ENCODE measurements at regions not wholly inside any gene's neighbourhood (a gene's known extent, or its start where the extent isn't known, plus 50 kb on each side); places are given as distances from the start of the nearest gene placed in this dataset.

- TF ChIP-seq, protein P1, sequence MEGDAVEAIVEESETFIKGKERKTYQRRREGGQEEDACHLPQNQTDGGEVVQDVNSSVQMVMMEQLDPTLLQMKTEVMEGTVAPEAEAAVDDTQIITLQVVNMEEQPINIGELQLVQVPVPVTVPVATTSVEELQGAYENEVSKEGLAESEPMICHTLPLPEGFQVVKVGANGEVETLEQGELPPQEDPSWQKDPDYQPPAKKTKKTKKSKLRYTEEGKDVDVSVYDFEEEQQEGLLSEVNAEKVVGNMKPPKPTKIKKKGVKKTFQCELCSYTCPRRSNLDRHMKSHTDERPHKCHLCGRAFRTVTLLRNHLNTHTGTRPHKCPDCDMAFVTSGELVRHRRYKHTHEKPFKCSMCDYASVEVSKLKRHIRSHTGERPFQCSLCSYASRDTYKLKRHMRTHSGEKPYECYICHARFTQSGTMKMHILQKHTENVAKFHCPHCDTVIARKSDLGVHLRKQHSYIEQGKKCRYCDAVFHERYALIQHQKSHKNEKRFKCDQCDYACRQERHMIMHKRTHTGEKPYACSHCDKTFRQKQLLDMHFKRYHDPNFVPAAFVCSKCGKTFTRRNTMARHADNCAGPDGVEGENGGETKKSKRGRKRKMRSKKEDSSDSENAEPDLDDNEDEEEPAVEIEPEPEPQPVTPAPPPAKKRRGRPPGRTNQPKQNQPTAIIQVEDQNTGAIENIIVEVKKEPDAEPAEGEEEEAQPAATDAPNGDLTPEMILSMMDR (IDR thresholded peaks at IDR 0.05) = no peak
- no peak for TF ChIP-seq EZH2 (IDR thresholded peaks at IDR 0.05; ENCODE audit: borderline replicate concordance, insufficient read depth, low read depth, low read length, poor library complexity, severe bottlenecking)
Measured at GRCh38 chr10:107275806-107276205, 111.3 kb upstream of the SORCS1 start.

All from B cell (primary cell).